Activated CD8-positive, alpha-beta memory T cell treated with anti-CD3 and anti-CD28 coated beads, Interleukin-2, amount 10 ng/mL, durations not matched to agents 7 days and 5 days (primary cell): ENCODE measurements at regions not wholly inside any gene's neighbourhood (a gene's known extent, or its start where the extent isn't known, plus 50 kb on each side); places are given as distances from the start of the nearest gene placed in this dataset.
"Not testable (repeated sequence)": the region's sequence is repeated elsewhere in the genome, so short reads cannot be mapped to it uniquely, and the experiment has no call there.

Source experiments
- ATAC-seq: fragments of 150-1000 bp; cut with Tn5 transposase; one replicate; pipeline ENCODE4 v1.10.0; 2021; ENCODE audit warnings: moderate library complexity
- CTCF ChIA-PET: fragments of 350-600 bp; sonication (Branson Sonifier 250); formaldehyde crosslinking; loops from one replicate; lab custom pipeline; 2021; ENCODE audit warnings: antibody characterized with exemption; lab: Charles Lee
- DNase-seq: peaks from one replicate; pipeline ENCODE4 v3.0.0-alpha.2; 2020
- H3K27ac Mint-ChIP-seq: one replicate; pipeline ENCODE4 v1.8.0; 2021; ENCODE audit warnings: mild to moderate bottlenecking, mixed read lengths
- H3K27me3 Mint-ChIP-seq: one replicate; pipeline ENCODE4 v1.8.0; 2021; ENCODE audit warnings: mixed read lengths
- H3K36me3 Mint-ChIP-seq: one replicate; pipeline ENCODE4 v1.8.0; 2021; ENCODE audit warnings: mild to moderate bottlenecking, mixed read lengths
- H3K4me1 Mint-ChIP-seq: one replicate; pipeline ENCODE4 v1.8.0; 2021; ENCODE audit warnings: mixed read lengths
- H3K4me3 Mint-ChIP-seq: one replicate; pipeline ENCODE4 v1.8.0; 2021; ENCODE audit warnings: mild to moderate bottlenecking, moderate library complexity, mixed read lengths
- H3K9me3 Mint-ChIP-seq: one replicate; pipeline ENCODE4 v1.8.0; 2022; ENCODE audit warnings: low read depth, mixed read lengths

DNA sequence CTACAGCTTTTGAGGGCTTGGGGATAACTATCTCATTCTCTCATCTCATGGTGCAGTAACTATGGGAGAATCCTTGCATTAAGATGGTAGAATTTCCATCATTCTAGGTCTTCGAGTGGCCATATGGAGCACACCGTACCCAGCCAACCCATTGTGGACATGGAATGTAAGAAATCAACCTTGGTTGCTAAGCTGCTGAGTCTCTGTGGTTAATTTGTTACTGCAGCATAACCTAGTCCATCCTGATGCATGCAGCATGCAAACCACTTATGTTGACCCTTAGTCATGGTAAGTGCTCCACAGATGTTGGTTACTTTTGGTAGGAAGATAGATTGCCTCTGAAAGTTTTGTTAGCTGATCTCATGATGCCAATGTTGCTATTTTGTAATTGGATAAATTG is 156.3 kb upstream of the CCZ1B start:
- H3K4me1 Mint-ChIP-seq, DNase-seq, H3K36me3 Mint-ChIP-seq, H3K27me3 Mint-ChIP-seq, ATAC-seq, CTCF ChIA-PET, H3K27ac Mint-ChIP-seq, H3K4me3 Mint-ChIP-seq, H3K9me3 Mint-ChIP-seq: not testable (repeated sequence)

DNA sequence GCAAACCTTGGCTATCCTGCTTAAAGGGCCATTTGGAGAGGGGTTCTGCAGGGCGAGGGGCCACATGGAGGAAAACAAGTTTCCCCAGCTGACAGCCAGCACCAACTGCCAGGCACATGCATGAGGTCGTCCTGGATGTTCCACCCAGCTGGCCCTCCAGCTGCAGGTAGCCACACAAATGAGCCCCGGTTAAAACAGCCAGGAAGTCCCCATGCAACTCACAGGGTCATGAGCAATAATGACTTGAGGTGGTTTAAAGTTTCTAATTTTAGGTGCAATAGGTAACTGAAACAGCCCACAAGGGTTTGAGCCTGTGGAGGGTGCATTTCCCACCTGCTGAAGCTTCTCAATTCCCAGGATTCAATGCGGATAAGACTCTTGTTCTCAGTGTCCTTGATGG is 160.8 kb upstream of the CCZ1B start:
- H3K9me3 Mint-ChIP-seq, H3K27me3 Mint-ChIP-seq, H3K36me3 Mint-ChIP-seq, H3K27ac Mint-ChIP-seq, DNase-seq, ATAC-seq, H3K4me3 Mint-ChIP-seq, CTCF ChIA-PET: not testable (repeated sequence)
- peaks cover 12% of the 10 kb centered on the region for H3K4me1 Mint-ChIP-seq

GRCh38 chr7:6988608-6989007 is 162.5 kb upstream of the CCZ1B start:
- DNase-seq, CTCF ChIA-PET, H3K36me3 Mint-ChIP-seq, H3K4me3 Mint-ChIP-seq, ATAC-seq, H3K27me3 Mint-ChIP-seq, H3K9me3 Mint-ChIP-seq, H3K27ac Mint-ChIP-seq: not testable (repeated sequence)
- H3K4me1 Mint-ChIP-seq: peaks cover 12% of the 10 kb centered on the region

GRCh38 chr7:6989968-6990367 is 163.9 kb upstream of the CCZ1B start:
- DNase-seq, ATAC-seq, CTCF ChIA-PET, H3K27me3 Mint-ChIP-seq, H3K4me3 Mint-ChIP-seq, H3K9me3 Mint-ChIP-seq, H3K27ac Mint-ChIP-seq, H3K36me3 Mint-ChIP-seq: not testable (repeated sequence)
- peaks cover 12% of the 10 kb centered on the region for H3K4me1 Mint-ChIP-seq

GRCh38 chr7:6990426-6991152 is 164.5 kb upstream of the CCZ1B start:
- H3K9me3 Mint-ChIP-seq, H3K27me3 Mint-ChIP-seq, ATAC-seq, H3K27ac Mint-ChIP-seq, H3K4me3 Mint-ChIP-seq, H3K36me3 Mint-ChIP-seq, DNase-seq, CTCF ChIA-PET: not testable (repeated sequence)
- peaks cover 12% of the 10 kb centered on the region for H3K4me1 Mint-ChIP-seq

GRCh38 chr7:6991169-6991611 is 165.1 kb upstream of the CCZ1B start:
- peak; percentile 46 for DNase-seq
- ATAC-seq, H3K4me3 Mint-ChIP-seq, H3K27me3 Mint-ChIP-seq, H3K27ac Mint-ChIP-seq, CTCF ChIA-PET, H3K36me3 Mint-ChIP-seq, H3K9me3 Mint-ChIP-seq: not testable (repeated sequence)
- peaks cover 12% of the 10 kb centered on the region for H3K4me1 Mint-ChIP-seq

- H3K9me3 Mint-ChIP-seq, DNase-seq, H3K36me3 Mint-ChIP-seq, H3K27me3 Mint-ChIP-seq, H3K4me3 Mint-ChIP-seq, H3K27ac Mint-ChIP-seq, ATAC-seq, CTCF ChIA-PET: not testable (repeated sequence)
- peaks cover 12% of the 10 kb centered on the region for H3K4me1 Mint-ChIP-seq
Measured at GRCh38 chr7:6991686-6992085, 165.6 kb upstream of the CCZ1B start.

GRCh38 chr7:6992133-6992532 is 166.1 kb upstream of the CCZ1B start:
- CTCF ChIA-PET, H3K4me3 Mint-ChIP-seq, H3K27me3 Mint-ChIP-seq, H3K9me3 Mint-ChIP-seq, H3K36me3 Mint-ChIP-seq, DNase-seq, ATAC-seq, H3K27ac Mint-ChIP-seq: not testable (repeated sequence)
- H3K4me1 Mint-ChIP-seq: peaks cover 12% of the 10 kb centered on the region

GRCh38 chr7:6995026-6995425 is 169.0 kb upstream of the CCZ1B start:
- H3K36me3 Mint-ChIP-seq, ATAC-seq, CTCF ChIA-PET, H3K4me3 Mint-ChIP-seq, H3K27ac Mint-ChIP-seq, H3K9me3 Mint-ChIP-seq, H3K27me3 Mint-ChIP-seq, DNase-seq: not testable (repeated sequence)
- H3K4me1 Mint-ChIP-seq: peaks cover 12% of the 10 kb centered on the region

DNA sequence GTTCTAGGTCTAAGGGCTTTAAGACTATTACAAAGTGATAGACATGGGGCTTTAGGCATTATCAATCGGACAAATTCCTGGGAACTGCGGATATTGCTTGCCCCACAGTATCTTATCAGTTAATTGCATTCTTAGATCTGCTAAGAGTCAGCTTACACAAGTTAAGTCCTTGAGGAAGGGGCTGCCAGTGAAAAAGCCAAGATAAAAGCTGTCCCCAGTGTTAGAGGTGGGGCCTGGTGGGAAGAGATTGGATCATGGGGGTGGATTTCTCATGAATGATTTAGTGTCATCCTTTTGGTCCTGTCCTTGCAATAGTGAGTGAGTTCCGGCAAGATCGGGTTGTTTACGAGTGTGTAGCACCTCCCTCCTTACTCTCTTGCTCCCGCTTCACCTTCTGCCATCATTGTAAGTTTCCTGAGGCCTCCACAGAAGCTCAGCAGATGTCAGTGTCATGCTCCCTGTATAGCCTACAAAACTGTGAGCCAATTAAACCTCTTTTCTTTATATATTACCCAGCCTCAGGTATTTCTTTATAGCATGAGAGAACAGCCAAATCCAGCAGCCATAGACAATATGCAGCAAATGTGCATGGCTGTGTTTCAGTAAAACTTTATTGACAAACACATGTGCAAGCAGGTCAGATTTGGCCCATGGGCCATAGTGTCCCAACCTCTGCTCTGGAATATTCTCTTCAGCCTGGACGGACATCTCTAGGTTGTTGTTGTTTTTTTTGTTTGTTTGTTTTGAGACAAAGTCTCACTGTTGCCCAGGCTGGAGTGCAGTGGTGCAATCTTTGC is 169.6 kb upstream of the CCZ1B start:
- H3K9me3 Mint-ChIP-seq, H3K27me3 Mint-ChIP-seq, DNase-seq, ATAC-seq, H3K4me3 Mint-ChIP-seq, H3K27ac Mint-ChIP-seq, H3K36me3 Mint-ChIP-seq, CTCF ChIA-PET, H3K4me1 Mint-ChIP-seq: not testable (repeated sequence)

DNA sequence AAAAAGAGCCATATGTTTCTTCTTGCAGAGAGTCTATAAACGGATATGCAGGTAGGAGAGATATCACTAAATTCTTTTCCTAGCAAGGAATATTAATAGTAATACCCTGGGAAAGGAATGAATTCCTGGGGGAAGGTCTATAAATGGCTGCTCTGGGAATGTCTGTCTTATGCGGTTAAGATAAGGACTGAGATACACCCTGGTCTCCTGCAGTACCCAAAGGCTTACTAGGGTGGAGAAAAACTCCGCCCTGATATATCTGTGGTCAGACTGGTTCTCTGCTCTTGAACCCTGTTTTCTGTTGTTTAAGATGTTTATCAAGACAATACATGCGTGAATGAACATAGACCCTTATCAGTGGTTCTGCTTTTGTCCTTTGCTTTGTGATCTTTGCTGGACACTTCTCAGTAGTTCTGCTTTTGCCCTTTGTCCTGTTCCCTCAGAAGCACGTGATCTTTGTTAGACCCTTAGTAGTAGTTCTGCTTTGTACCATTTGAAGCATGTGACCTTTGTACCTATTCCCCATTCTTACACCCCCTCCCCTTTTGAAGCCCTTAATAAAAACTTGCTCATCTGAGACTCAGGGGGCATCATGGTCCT is 173.1 kb upstream of the CCZ1B start:
- H3K4me1 Mint-ChIP-seq: not testable (repeated sequence)

GRCh38 chr7:7002418-7003062 is 176.5 kb upstream of the CCZ1B start:
- ATAC-seq (no peak), DNase-seq (no peak)
- H3K9me3 Mint-ChIP-seq: peaks cover 2% of the 10 kb centered on the region
- CTCF ChIA-PET: no interaction called here
- no peak overlapping the region for H3K4me3 Mint-ChIP-seq
- peaks cover 16% of the 10 kb centered on the region for H3K27me3 Mint-ChIP-seq
- H3K4me1 Mint-ChIP-seq: no peaks in the 10 kb centered on the region
- H3K27ac Mint-ChIP-seq: no peak overlapping the region
- no peaks in the 10 kb centered on the region for H3K36me3 Mint-ChIP-seq

More for the DNA sequence above, 173.1 kb upstream of the CCZ1B start:
- H3K9me3 Mint-ChIP-seq, CTCF ChIA-PET, DNase-seq, ATAC-seq, H3K36me3 Mint-ChIP-seq, H3K4me3 Mint-ChIP-seq, H3K27ac Mint-ChIP-seq: not testable (repeated sequence)
- peaks cover 13% of the 10 kb centered on the region for H3K27me3 Mint-ChIP-seq

GRCh38 chr7:7005303-7005702 is 177.0 kb upstream of the C1GALT1 start:
- no peak overlapping the region for H3K4me3 Mint-ChIP-seq
- CTCF ChIA-PET: no interaction called here

More at GRCh38 chr7:7005303-7005702, 177.0 kb upstream of the C1GALT1 start:
- Mint-ChIP-seq H3K27ac (no peak overlapping the region), H3K36me3 (no peaks in the 10 kb centered on the region), H3K27me3 (peaks cover 20% of the 10 kb centered on the region), H3K4me1 (no peaks in the 10 kb centered on the region), H3K9me3 (no peaks in the 10 kb centered on the region)
- no peak for ATAC-seq
- DNase-seq: no peak
